PC-9 (cell line): ENCODE measurements at regions not wholly inside any gene's neighbourhood (a gene's known extent, or its start where the extent isn't known, plus 50 kb on each side); places are given as distances from the start of the nearest gene placed in this dataset.

Source experiments
- BruUV-seq: library from RNA; stranded (reverse); fragments of 400-500 nt; replicated peaks from 2 replicates; lab custom pipeline; 2021; lab: Mats Ljungman, UMichigan
- CTCF ChIA-PET: fragments of 300-600 bp; sonication (Branson Sonifier 250); formaldehyde crosslinking; loops from one replicate; lab custom pipeline; 2022; ENCODE audit warnings: antibody characterized with exemption; lab: Charles Lee
- POLR2A ChIA-PET: fragments of 300-600 bp; sonication (Branson Sonifier 250); formaldehyde crosslinking; loops from one replicate; lab custom pipeline; 2022; ENCODE audit warnings: antibody characterized with exemption; ENCODE audit not compliant: unreplicated experiment; lab: Charles Lee
- DNase-seq, 2 experiments: peaks; one replicate each; pipeline versions ENCODE4 v3.0.0 to v3.0.0-alpha.2; 2015 to 2022; ENCODE audit warnings: mixed read lengths in 1 of 2
- H2AFZ ChIP-seq: fragments of 200-600 bp; sonication (generic); 2 replicates; pipeline ENCODE4 v1.8.1; 2017; ENCODE audit warnings: antibody characterized with exemption
- H3F3A ChIP-seq: fragments of 200-600 bp; sonication (generic); 2 replicates; pipeline ENCODE4 v1.8.1; 2017; ENCODE audit warnings: antibody characterized with exemption, mild to moderate bottlenecking, low read depth; ENCODE audit not compliant: insufficient read depth
- H3K27ac ChIP-seq: fragments of 200-600 bp; sonication (generic); 2 replicates; pipeline ENCODE4 v1.6.1; 2016; ENCODE audit warnings: mixed run types
- H3K27me3 ChIP-seq: fragments of 200-600 bp; sonication (generic); 2 replicates; pipeline ENCODE4 v1.6.1; 2016; ENCODE audit warnings: low read depth, mixed run types; ENCODE audit not compliant: insufficient read depth
- H3K36me3 ChIP-seq: fragments of 200-600 bp; sonication (generic); 2 replicates; pipeline ENCODE4 v1.6.1; 2016; ENCODE audit warnings: low read depth, mixed run types
- H3K4me1 ChIP-seq: fragments of 200-600 bp; sonication (generic); replicated peaks from 2 replicates; pipeline ENCODE4 v1.6.1; 2016; ENCODE audit warnings: mixed run types; ENCODE audit not compliant: insufficient read depth
- H3K4me2 ChIP-seq: fragments of 200-600 bp; sonication (generic); 2 replicates; pipeline ENCODE4 v1.6.1; 2017; ENCODE audit warnings: mixed run types
- H3K4me3 ChIP-seq: fragments of 200-600 bp; sonication (generic); 2 replicates; pipeline ENCODE4 v1.6.1; 2016; ENCODE audit warnings: mixed run types
- H3K79me2 ChIP-seq: fragments of 200-600 bp; sonication (generic); 2 replicates; pipeline ENCODE4 v1.6.1; 2017; ENCODE audit warnings: low read depth, mixed run types
- H3K9me2 ChIP-seq: fragments of 200-600 bp; sonication (generic); 2 replicates; pipeline ENCODE4 v1.8.1; 2017; ENCODE audit warnings: mild to moderate bottlenecking; ENCODE audit not compliant: insufficient read depth
- H3K9me3 ChIP-seq: fragments of 200-600 bp; sonication (generic); 2 replicates; pipeline ENCODE4 v1.8.1; 2016; ENCODE audit warnings: low read depth; ENCODE audit not compliant: insufficient read depth
- H4K20me1 ChIP-seq: fragments of 200-600 bp; sonication (generic); 2 replicates; pipeline ENCODE4 v1.8.1; 2017; ENCODE audit not compliant: insufficient read depth
- EZH2 ChIP-seq: fragments of 200-600 bp; sonication (generic); IDR thresholded peaks from 2 replicates; pipeline ENCODE4 v1.8.0; 2017; ENCODE audit warnings: antibody characterized with exemption, low read depth
- intact Hi-C: fragments of 100-400 bp; cut with micrococcal nuclease; formaldehyde crosslinking; loops from one replicate; pipeline ENCODE4 v1.10.0; 2022; ENCODE audit not compliant: unreplicated experiment
- TF ChIP-seq, protein P1 (sequence below): fragments of 200-600 bp; sonication (generic); conservative IDR thresholded peaks from 2 replicates; pipeline ENCODE4 v1.6.1; 2017; ENCODE audit warnings: mixed run types, antibody characterized with exemption, mild to moderate bottlenecking, moderate library complexity

DNA sequence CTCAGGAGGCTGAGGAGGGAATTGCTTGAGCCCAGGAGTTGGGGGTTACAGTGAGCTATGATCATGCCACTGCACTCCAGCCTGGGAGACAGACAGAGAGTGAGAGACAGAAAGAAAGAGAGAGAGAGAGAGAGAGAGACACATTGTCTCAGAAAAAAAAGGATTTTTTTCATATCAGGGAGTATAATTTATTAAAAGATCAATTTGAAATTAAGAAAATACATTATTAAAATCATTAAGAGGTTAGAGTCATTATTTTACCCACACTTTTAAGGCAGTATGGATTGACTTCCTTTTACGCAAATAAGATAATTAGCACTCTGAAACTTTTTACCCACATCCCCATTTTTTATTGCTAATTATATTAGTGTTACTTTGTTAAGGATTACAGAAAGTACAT is 804.3 kb downstream of the CDH11 start:
- no peaks in the 10 kb centered on the region for H3K9me2 ChIP-seq
- ChIA-PET POLR2A (no interaction called here), CTCF (no interaction called here)
- H3K4me1 ChIP-seq: no peaks in the 10 kb centered on the region
- no peaks in the 10 kb centered on the region for H3K36me3 ChIP-seq
- no TSS peak for BruUV-seq
- H3K4me2 ChIP-seq: no peak overlapping the region
- intact Hi-C loops: no loop called here
- H3K27ac ChIP-seq: no peak overlapping the region
- no peaks in the 10 kb centered on the region for H4K20me1 ChIP-seq
- TF ChIP-seq, protein P1, sequence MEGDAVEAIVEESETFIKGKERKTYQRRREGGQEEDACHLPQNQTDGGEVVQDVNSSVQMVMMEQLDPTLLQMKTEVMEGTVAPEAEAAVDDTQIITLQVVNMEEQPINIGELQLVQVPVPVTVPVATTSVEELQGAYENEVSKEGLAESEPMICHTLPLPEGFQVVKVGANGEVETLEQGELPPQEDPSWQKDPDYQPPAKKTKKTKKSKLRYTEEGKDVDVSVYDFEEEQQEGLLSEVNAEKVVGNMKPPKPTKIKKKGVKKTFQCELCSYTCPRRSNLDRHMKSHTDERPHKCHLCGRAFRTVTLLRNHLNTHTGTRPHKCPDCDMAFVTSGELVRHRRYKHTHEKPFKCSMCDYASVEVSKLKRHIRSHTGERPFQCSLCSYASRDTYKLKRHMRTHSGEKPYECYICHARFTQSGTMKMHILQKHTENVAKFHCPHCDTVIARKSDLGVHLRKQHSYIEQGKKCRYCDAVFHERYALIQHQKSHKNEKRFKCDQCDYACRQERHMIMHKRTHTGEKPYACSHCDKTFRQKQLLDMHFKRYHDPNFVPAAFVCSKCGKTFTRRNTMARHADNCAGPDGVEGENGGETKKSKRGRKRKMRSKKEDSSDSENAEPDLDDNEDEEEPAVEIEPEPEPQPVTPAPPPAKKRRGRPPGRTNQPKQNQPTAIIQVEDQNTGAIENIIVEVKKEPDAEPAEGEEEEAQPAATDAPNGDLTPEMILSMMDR: no peak
- no peak for TF ChIP-seq EZH2
- H3K9me3 ChIP-seq: no peaks in the 10 kb centered on the region
- H3K79me2 ChIP-seq: no peaks in the 10 kb centered on the region
- H3F3A ChIP-seq: no peaks in the 10 kb centered on the region
- no peaks in the 10 kb centered on the region for H3K27me3 ChIP-seq
- H3K4me3 ChIP-seq: no peak overlapping the region
- DNase-seq: no peak
- H2AFZ ChIP-seq: no peak overlapping the region

DNA sequence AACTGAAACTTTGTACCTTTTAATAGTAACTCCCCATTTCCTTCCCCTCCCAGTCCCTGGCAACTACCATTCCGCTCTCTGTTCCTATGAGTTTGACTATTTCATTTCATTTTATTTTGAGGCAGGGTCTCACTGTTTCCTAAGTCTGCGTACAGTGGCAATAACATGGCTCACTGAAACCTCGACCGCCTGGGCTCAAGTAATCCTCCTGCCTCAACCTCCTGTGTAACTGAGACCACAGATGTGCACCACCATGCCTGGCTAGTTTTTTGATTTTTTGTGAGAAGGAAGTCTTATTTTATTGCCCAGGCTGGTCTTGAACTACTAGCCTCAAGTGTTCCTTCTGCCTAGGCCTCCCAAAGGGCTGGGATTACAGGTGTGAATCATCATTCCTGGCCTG is 808.1 kb downstream of the CDH11 start:
- Histone ChIP-seq H3K27ac (no peak overlapping the region), H3K9me3 (no peaks in the 10 kb centered on the region), H3F3A (no peaks in the 10 kb centered on the region), H3K27me3 (no peaks in the 10 kb centered on the region), H3K79me2 (no peaks in the 10 kb centered on the region), H3K36me3 (no peaks in the 10 kb centered on the region), H3K4me1 (no peaks in the 10 kb centered on the region), H3K9me2 (no peaks in the 10 kb centered on the region), H4K20me1 (no peaks in the 10 kb centered on the region), H2AFZ (no peak overlapping the region), H3K4me3 (no peak overlapping the region), H3K4me2 (no peak overlapping the region)
- no peak for DNase-seq
- intact Hi-C loops: no loop called here
- ChIA-PET CTCF (no interaction called here), POLR2A (no interaction called here)
- no TSS peak for BruUV-seq
- no peak for TF ChIP-seq EZH2
- TF ChIP-seq, protein P1: no peak

DNA sequence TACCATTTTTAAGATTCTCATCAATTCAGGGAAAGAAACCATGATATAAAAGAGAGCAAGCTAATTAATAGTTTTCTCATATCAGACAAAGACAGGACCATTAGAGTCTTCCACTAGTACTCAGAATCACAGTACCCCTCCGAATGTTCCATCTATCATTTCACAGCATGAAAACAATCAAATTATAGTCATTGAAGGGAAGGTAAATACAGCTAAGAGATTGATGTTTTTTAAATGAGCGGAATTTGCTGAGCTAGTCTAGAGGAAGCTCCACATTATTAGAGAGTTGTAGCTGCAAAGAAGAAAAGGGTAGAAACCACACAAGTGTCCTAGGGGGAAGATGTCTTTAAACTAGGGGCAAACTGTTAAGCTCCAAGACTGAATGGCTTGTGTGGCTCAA is 808.9 kb downstream of the CDH11 start:
- POLR2A ChIA-PET: no interaction called here
- Histone ChIP-seq H4K20me1 (no peaks in the 10 kb centered on the region), H3K9me3 (no peaks in the 10 kb centered on the region), H3F3A (no peaks in the 10 kb centered on the region), H3K79me2 (no peaks in the 10 kb centered on the region), H3K27ac (no peak overlapping the region), H3K9me2 (no peaks in the 10 kb centered on the region), H2AFZ (no peak overlapping the region), H3K4me1 (no peaks in the 10 kb centered on the region), H3K27me3 (no peaks in the 10 kb centered on the region), H3K36me3 (no peaks in the 10 kb centered on the region), H3K4me2 (no peak overlapping the region), H3K4me3 (no peak overlapping the region)
- BruUV-seq: no TSS peak
- no peak for DNase-seq
- CTCF ChIA-PET: no interaction called here
- intact Hi-C loops: no loop called here
- TF ChIP-seq, protein P1: no peak
- no peak for TF ChIP-seq EZH2
